ENCODE measurements at regions not wholly inside any gene's neighbourhood (a gene's known extent, or its start where the extent isn't known, plus 50 kb on each side); places are given as distances from the start of the nearest gene placed in this dataset.

GRCh38 chr1:4324525-4324924 lies 329.9 kb upstream of the AJAP1 start:
- H3K27me3 ChIP-seq, result no peaks in the 10 kb centered on the region
- TF ChIP-seq POLR2A (IDR thresholded peaks at IDR 0.05), result no peak
- TF ChIP-seq, protein P1, sequence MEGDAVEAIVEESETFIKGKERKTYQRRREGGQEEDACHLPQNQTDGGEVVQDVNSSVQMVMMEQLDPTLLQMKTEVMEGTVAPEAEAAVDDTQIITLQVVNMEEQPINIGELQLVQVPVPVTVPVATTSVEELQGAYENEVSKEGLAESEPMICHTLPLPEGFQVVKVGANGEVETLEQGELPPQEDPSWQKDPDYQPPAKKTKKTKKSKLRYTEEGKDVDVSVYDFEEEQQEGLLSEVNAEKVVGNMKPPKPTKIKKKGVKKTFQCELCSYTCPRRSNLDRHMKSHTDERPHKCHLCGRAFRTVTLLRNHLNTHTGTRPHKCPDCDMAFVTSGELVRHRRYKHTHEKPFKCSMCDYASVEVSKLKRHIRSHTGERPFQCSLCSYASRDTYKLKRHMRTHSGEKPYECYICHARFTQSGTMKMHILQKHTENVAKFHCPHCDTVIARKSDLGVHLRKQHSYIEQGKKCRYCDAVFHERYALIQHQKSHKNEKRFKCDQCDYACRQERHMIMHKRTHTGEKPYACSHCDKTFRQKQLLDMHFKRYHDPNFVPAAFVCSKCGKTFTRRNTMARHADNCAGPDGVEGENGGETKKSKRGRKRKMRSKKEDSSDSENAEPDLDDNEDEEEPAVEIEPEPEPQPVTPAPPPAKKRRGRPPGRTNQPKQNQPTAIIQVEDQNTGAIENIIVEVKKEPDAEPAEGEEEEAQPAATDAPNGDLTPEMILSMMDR (IDR thresholded peaks at IDR 0.05), result no peak
- no peaks in the 10 kb centered on the region for H3K36me3 ChIP-seq
- H3K9me3 ChIP-seq, result no peaks in the 10 kb centered on the region
- H3K4me1 ChIP-seq, result no peaks in the 10 kb centered on the region
- H3K27ac ChIP-seq, result no peak overlapping the region
- DNase-seq (ENCODE audit: low spot score in 2 of 2), result no peak
- no peak overlapping the region for H3K4me3 ChIP-seq
- WGBS, 2 donors, result 82 to 87% methylated on average over 9 of the region's 9 CpGs

DNA sequence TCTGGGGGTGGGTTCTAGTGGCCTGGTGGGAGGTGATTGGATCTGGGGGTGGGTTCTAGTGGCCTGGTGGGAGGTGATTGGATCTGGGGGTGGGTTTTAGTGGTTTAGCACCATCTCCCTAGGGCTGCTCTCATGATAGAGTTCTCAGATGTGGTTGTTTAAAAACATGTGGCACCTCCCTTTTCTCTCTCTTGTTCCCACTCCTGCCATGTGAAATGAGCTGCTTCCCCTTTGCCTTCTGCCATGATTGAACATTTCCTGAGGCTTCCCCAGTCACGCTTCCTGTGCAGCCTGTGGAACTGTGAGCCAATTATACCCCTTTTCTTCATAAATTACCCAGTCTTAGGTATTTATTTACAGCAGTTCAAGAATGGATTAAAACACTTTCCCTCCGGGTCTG lies 327.3 kb upstream of the AJAP1 start:
- Histone ChIP-seq H3K9me3 (no peaks in the 10 kb centered on the region), H3K27me3 (no peaks in the 10 kb centered on the region), H3K27ac (no peak overlapping the region), H3K36me3 (no peaks in the 10 kb centered on the region), H3K4me3 (no peak overlapping the region), H3K4me1 (no peaks in the 10 kb centered on the region)
- no peak for DNase-seq (ENCODE audit: low spot score in 2 of 2)
- TF ChIP-seq, protein P1 (IDR thresholded peaks at IDR 0.05), result no peak
- TF ChIP-seq POLR2A (IDR thresholded peaks at IDR 0.05) (no peak), EP300 (IDR thresholded peaks at IDR 0.05) (no peak)
- 60 to 83% methylated on average over 2 of the region's 2 CpGs for WGBS, 2 donors

DNA sequence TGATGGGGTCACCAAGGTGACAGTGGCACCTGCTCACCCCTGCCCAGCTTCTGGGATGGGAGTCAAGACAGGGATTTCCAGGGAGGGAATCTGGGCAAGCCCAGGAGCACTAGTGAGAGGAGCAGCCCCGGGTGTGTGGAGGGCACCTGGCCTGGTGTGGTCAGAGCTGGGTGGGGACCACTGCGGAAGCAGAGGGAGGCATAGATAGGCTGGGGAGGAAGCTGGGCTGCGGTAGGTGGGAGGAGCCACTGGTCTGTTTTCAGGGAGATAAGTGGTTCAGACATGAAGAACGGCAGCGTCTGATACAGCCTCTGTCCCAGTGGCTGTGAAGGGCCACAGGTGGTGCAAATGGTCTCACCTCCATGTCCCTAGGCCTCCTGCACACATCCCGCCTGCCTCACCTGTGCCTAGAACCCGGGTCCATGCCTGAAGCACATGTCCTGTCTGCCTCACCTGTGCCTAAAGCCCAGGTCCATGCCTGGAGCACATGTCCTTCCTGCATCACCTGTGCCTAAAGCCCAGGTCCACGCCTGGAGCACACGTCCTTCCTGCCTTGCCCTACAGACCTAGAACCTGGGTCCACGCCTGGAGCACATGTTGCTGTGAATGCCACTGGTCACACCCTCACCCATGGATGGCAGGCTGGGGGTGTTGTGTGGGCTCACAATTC lies 325.9 kb upstream of the AJAP1 start:
- H3K27me3 ChIP-seq, result no peaks in the 10 kb centered on the region

GRCh38 chr1:4330805-4331766 lies 323.3 kb upstream of the AJAP1 start:
- no peaks in the 10 kb centered on the region for H3K27me3 ChIP-seq
- WGBS, 2 donors, result 64 to 71% methylated on average over 23 of the region's 23 CpGs
- peaks cover 0 to 24% (median 0%) of the 10 kb centered on the region in 4 donors for H3K9me3 ChIP-seq
- no peak for DNase-seq (ENCODE audit: low spot score in 2 of 2)
- no peaks in the 10 kb centered on the region for H3K4me1 ChIP-seq
- TF ChIP-seq EP300 (IDR thresholded peaks at IDR 0.05) (no peak), POLR2A (IDR thresholded peaks at IDR 0.05) (no peak)
- TF ChIP-seq, protein P1 (IDR thresholded peaks at IDR 0.05), result no peak
- H3K4me3 ChIP-seq, result no peak overlapping the region
- H3K27ac ChIP-seq, result no peak overlapping the region
- H3K36me3 ChIP-seq, result no peaks in the 10 kb centered on the region

More for the DNA sequence above, 325.9 kb upstream of the AJAP1 start:
- no peak for DNase-seq (ENCODE audit: low spot score in 2 of 2)
- Histone ChIP-seq H3K9me3 (peaks cover 0 to 2% (median 0%) of the 10 kb centered on the region in 4 donors), H3K4me1 (no peaks in the 10 kb centered on the region), H3K27ac (no peak overlapping the region), H3K36me3 (no peaks in the 10 kb centered on the region), H3K4me3 (no peak overlapping the region)
- TF ChIP-seq, protein P1 (IDR thresholded peaks at IDR 0.05), result no peak
- TF ChIP-seq EP300 (IDR thresholded peaks at IDR 0.05) (no peak), POLR2A (IDR thresholded peaks at IDR 0.05) (no peak)
- WGBS, 2 donors, result 82 to 83% methylated on average over 10 of the region's 10 CpGs

DNA sequence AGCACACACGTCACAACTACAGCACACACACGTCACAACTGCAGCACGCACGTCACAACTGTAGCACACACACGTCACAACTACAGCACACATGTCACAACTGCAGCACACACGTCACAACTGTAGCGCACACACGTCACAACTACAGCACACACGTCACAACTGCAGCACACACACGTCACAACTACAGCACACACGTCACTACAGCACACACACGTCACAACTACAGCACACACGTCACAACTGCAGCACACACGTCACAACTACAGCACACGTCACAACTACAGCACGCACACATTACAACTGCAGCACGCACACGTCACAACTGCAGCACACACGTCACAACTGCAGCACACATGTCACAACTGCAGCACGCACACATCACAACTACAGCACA lies 322.6 kb upstream of the AJAP1 start:
- H3K4me1 ChIP-seq, result no peaks in the 10 kb centered on the region
- DNase-seq (ENCODE audit: low spot score in 2 of 2), result no peak
- WGBS, 2 donors, result 87 to 90% methylated on average over 20 of the region's 20 CpGs
- H3K27me3 ChIP-seq, result no peaks in the 10 kb centered on the region
- TF ChIP-seq EP300 (IDR thresholded peaks at IDR 0.05) (no peak), POLR2A (IDR thresholded peaks at IDR 0.05) (no peak)
- no peak overlapping the region for H3K4me3 ChIP-seq
- H3K9me3 ChIP-seq, result peaks cover 0 to 25% (median 0%) of the 10 kb centered on the region in 4 donors
- H3K27ac ChIP-seq, result no peak overlapping the region
- no peaks in the 10 kb centered on the region for H3K36me3 ChIP-seq

Data from tibial nerve (tissue), 4 donors.